Glomerular visceral epithelial cell (primary cell): ENCODE measurements at regions not wholly inside any gene's neighbourhood (a gene's known extent, or its start where the extent isn't known, plus 50 kb on each side); places are given as distances from the start of the nearest gene placed in this dataset.

Experiments used
- DNase-seq: peaks from one replicate; pipeline ENCODE4 v3.0.0-alpha.2; 2016; ENCODE audit errors: extremely low spot score

DNA sequence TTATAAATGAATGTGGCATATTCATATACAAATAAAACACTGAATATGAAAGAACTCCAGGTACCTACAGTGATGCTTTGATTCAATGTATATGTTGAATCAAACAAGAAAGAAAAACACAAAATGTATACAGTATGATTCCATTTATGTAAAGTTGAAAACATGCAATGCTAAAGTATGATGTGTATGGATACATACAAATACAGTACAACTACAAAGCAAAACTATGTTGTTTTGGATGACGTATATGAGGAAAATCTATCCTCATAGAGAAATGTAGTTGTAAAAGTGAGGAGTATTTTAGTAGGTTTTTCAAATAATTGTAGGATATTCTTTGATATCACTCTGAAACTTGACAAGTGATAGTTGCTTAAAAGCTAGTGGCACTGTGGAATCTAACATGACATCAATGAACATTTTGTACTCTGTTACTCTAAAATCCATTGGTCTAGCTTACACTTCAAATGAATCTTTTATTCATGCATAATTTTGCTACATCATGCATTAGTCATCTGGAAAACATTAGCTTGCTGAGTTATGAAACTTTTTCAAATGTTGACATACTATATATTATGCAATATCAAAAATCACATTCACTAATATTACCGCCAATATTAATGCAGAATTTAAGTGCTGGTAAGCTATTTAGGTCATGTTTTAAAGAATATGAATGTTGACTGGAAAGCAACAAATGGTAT, 278.1 kb upstream of the CHRNA7 start:
- DNase-seq, result no peak

DNA sequence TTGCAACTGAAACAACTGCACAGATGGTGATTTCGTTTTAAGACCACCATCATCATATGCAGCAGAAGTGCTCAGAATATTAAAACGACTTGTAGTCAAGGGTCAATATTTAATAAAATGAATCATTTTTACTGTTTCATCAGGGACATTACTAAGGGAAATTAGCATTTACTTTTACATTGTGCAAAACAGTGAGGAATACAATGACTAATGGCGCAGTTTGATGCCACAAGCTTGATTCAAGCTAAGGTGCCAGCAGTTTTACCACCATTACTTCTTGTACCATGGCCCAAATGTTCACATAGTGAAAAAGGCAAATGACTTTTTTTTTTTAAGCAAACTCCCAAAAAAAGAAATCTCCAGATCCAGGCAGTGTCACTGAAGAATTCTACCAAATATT, 277.4 kb upstream of the CHRNA7 start:
- DNase-seq, result no peak

DNA sequence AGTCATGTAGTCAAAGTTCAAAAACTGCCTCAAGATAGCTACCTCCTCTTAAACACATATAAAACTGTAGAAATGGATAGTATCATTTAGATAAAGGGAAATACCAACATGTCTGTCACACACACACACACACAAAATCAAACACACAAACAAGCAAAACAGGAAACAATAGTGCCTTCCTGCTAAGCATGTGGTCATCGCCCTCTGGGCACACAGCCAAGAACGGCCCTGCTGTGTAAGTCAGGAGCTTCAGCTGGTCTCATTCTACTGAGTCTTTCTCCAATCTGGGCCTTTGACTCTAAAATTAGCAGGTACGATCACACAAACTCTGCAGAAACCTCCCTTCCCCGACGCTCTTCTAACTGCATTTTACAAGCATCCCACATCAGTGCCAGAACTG, 272.2 kb upstream of the CHRNA7 start:
- no peak for DNase-seq

DNA sequence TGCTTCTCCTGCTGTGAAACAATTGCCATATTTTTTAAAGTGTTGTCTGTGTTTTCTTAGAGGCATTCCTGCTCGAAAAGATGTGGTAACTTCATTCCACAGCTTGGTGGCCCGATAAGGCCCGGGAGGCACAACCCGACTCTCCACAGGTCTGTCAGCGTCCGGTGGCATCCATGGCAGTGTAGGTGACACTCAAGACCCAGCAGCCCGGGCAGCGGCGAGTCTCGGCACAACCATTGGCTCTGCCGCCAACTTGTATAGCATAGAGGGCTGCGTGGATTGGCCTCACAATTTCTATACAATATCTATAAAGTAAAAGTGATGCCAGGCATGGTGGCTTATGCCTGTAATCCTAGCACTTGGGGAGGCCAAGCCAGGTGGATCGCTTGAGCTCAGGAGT, 262.3 kb upstream of the CHRNA7 start:
- DNase-seq, result no peak

DNA sequence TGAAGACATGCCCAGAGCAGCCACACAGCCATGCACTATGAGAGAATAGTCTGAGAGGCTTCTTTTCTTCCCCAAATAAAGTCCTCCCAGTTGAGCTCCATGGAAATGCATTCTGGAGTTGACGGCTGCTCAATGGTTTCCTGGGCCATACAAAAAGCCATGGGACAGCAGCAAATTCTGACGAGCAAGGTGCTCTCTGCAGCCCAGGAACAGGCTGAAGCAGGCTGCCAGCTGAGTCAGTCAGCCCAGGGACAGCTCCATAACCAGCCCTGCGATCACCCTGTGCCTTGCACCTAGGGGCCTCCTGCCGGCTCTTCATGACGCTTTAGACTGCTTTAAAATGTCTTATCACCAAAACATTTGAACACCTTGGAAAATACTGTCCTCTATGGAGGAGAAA, 256.3 kb upstream of the CHRNA7 start:
- DNase-seq, result no peak

DNA sequence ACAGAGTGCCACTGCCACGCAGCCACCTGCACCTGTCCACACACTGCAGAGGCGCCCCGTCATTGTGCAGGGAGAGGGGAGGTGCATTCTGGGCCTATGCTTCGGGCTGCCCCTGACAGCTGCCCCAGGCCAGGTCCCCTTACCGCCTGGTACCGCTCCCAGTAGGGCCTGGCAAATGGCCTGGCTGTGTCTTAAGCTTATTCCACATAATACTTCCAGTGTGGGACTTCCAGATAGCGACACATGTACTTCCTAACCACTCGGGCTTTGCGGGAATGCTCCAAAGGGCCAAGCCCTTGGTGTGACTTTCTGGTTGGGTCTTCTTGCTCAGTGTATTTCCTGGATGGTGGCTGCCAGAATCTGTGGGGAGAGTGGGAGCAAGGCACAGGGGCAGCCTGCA, 254.3 kb upstream of the CHRNA7 start:
- no peak for DNase-seq

DNA sequence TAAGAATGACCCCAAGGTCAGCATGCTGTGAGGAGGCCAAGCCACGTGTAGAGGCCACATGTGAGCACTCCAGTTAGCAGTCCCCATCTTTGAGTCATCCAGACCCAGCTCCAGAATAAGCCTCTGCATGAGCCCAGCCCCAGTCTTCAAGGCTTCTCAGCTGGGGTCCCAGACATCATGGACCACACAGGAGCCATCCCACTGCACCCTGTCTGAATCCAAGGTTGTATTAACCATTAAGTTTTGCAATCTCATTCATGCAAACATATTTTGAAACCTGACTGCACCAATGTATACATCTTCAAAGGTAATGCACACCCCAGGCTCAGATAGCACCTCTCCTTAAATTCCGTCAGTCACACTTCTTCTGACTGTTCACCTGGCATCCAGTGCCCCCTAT, 249.1 kb upstream of the CHRNA7 start:
- DNase-seq, result no peak

DNA sequence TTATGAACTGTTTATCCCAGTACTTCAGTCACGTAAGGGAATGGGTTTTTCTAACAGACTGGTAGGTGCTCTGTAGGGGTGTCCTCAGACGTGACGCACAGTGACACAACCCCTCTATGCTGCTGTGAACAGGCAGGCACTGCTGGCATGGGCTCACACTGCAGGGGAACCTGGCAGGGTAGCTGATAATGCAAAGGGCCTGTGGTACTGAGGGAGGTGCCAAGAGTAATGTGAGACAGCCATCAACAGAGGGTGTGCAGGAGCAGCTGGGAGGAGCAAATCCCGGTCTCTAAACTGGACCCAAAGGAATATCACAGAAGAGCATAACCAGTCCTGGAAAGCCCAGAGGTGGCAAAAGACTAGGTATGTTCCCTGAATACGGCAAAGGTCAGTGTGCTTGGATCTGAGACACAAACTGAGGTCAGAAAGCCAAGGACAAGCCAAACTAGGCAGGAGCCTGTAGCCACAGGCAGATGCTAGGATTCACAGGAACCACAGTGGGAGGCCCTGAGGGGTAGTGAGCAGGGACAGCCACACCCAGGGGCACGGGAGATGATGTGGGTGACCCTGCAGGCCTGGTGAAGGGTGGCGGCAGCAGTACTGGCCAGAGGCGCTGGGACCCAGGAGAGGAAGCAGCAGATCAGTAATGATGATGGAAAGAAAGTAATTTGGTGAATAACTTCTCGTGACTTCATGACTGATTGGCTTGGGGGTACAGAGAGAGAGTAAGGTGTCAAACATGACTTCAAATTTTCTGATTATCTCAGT, 248.1 kb upstream of the CHRNA7 start:
- no peak for DNase-seq

DNA sequence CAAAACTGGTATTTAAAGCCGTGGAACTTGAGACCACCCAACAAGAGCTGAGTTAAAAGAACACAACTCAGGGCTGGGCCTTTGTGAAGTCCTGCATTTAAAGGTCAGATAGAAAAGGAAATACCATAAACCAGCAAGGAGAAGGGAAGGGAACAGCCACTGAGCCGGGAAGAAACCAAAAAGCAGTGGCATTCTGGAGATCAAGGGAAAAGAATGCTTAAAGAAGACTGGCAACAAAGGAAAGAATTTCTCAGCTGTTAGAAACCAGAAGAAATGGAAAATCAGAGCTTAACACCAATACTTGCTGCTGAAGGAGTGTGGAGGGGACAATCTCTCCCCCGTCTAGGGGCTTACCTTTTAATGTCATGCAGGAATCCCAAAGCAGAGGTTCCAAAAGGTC, 247.4 kb upstream of the CHRNA7 start:
- DNase-seq, result no peak

DNA sequence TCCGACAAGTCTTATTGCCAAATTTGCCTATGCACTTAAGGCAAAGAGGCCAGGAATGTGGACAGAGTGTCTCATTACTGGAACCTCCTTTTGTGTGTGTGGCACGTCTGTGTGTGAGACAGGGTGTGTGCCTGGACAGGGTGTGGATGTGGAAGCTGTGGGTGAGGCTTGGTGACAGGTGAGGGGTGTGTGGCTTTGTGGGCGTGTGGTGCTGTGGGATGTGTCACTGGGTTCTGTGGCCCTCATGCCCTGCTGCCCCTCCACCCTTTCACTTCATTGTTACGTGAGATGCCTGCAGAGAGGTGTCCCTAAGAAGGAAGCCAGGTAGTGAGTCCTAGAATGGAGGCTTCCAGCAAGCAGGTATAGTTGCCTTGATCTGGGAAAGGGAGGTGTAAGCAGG, 244.0 kb upstream of the CHRNA7 start:
- no peak for DNase-seq

DNA sequence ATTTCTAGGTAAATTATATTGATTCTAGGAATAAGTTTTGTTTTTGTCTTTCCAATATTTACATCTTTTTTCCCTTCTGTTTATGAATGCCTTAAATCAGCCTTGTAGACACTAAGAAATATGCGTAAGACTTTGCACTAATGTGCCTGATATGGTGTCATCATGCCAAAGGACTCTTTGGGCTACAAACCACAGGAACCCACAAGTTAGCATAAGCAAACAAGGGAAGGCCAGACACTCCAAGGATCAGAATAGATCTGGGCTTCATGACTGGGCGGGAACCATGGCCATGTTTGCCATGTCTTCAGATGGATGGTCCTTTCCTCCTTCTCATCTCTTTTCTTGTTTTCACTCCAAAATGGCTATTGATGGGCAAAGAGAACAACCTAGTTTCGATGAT, 242.2 kb upstream of the CHRNA7 start:
- no peak for DNase-seq

DNA sequence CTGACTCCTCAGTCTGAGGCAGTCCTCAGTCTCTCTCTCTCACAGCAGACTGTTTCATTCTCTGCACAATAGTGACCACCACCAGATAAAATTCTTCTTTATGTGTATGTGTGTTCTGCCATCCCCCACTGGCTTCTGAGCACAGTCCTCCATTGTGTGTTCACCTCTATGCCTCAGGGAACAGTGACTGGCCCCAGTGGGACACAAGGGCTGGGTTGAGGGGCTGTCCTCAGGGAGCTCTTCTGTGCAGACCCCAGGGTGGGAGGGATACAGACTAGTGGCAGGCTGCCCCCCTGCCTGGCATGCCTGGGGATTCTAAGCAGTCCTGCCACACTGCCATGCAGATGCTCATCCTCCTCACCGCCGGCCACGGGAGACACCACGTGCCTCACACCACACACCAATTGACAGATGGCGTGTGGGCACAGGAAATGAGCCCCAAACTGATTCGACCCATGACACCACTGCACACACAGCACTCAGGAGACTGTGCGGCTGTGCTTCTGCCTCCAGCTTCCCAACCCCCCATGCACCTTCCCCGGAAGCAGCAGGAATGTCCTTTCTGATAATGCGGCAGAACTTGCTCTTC, 237.6 kb upstream of the CHRNA7 start:
- DNase-seq, result no peak

DNA sequence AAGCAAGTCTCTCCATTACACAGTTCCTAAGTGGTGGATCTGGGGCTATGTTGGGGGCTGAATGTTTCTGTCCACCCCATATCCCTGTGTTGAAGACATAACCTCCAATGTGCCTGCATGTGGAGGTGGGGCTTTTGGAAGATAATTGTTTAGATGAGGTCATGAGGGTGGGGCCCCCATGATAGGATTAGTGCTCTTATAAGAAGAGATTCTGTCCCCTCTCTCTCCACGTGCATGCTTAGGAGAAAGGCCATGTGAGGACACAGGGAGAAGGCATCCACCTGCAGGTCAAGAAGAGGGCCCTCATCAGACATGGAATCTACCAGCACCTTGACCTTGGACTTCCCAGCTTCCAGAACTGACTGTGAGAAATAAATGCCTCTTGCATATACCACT, 231.0 kb upstream of the CHRNA7 start:
- DNase-seq, result no peak

DNA sequence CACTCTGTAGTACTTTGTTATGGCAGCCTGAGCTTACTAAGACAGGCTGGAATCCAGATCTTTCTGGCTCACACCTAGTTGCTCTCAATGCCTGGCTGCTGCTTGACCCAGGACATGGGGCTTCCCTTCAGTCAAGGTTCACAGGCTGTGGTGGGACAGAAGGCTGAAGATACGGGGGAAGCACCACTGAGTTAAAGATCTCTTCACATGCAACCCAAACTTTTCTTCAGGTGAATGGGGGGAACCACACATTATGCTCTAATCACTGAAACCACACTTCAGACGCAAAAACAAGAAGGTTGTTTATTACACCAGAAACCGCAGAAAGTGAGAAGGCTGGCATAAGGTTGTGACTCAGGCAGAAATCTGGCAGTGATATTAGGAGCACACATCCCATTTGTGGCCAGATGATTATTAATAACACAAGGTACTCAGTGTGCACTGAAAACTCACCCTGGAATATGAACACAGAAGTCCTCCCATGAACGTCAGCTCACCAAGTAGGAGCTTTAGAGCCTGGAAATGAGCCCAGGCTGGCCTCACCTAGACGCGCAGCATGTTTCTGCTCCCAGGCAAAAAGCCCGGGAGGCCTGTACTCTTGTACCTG, 230.5 kb upstream of the CHRNA7 start:
- DNase-seq, result no peak

DNA sequence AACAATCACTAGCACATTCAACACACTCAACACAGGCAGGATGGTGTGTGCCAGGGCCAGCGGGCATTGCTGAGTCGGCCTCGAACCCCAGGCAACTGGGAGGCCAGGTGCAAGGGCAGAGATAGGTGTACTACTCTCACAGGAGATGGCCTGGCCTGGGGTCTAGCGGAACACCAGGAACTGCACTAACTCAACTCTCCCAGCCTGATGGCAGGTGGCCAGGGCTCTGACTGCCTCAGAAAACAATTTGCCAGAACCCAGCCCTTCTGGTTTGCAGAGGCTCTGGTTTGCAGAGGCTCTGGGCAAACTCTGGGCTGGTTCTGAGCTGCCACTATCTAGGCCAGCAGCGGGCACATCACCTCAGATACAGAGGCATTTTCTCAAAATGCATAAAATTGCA, 229.2 kb upstream of the CHRNA7 start:
- DNase-seq, result no peak

DNA sequence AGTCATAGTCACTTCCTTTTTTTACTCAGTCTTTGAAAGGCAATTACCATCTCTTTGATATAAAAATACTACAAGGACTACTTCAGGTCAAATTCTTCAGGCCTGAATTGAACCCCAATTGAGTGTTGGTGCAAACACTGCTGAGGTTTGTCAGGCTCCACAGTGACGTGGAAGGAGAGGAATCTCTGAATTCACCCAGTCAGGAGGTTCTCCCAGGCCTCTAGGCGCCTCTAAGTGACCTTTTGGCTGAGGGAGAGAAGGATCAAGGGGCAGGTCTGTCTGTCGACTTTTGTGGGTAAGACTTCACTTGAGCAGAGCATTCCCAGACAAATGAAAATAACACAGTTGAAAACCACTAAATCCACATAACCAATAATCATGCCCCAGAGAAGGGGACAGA, 227.6 kb upstream of the CHRNA7 start:
- no peak for DNase-seq

DNA sequence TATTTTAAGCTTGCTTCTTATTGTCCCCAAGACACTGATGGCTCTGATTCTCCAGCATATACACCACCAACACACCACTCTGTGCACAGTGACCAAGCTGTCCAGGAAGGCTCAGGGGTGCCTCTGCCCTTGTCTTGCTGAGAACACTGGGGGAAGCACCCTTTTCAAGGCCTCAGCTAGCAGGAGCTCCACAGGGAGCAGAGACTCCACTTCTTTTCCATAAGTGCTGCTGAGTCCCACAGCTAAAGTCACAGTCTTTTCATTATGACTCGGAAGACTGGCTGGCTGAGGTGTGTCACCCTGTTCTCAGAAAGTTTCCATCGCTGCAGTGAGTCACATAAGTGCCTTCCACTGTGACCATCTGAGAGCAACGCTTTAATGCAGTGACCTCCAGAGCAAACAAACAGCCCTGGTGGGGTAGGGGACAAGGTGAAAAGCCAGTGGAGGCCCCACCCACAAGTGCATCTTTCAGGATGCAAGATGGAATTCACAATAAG, 226.9 kb upstream of the CHRNA7 start:
- no peak for DNase-seq

DNA sequence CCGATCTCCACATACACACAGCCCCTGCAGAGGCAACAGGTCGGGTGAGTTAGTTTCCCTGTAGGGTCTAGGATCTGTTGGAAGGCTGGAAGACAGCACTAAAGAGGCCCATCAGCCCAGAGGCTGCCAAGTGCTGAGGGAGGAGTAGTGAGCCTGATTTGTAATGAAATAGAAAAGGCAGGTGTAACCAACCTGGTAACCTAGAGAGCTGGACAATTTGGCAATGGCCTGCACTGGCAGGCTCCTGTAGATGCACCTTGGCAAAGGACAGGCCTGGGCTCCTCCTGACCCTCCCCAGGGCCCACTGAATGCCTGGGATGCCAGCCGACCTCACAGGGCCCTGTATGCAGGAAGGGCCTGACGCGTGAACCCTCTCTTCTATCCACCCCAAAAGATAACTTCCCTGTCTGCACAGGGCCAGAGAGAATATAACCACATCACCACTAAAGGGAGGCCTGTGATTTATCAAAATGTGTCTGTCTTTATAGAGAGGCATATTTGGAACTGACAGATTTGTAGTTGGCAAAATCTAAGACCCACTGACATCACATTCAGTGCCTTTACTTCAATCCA, 225.1 kb upstream of the CHRNA7 start:
- DNase-seq, result no peak

DNA sequence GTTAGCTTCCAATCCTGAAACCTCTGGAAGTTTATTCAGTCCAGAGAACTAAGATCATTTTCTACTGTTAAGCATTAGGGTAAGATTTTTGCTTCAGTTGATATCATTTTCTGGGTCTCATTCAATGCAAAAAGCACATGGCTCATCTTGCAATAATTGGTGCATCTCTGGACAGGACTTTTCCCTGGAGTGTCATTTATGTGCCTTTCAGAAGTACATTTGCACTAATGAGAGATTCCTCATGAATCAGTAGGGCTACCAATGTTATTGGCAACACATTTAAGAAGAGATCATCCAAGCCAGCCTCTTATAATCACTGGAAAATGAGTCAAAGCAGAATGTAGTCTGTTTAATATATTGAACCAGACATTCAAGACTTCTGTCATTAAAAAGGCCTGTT, 224.2 kb upstream of the CHRNA7 start:
- DNase-seq, result no peak

DNA sequence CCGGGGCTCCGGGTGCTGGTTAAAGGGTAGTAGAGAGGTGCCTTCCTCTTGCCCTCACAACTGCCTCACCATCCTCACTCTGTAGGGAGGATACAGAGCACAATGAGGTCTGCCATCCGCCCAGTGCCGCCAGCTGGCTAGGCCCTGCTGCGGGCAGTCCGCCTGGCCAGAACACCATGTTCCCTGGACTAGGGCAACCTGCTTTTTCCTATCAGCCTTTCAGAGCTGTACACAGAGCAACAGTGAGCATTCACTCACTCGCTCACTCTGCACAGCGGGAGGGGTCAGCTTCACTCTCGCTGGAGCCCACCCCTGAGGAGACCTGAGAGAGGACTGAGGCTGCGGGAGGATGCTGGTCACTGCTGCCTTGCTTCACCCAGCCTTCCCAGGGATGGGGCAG, 218.7 kb upstream of the CHRNA7 start:
- DNase-seq, result no peak

DNA sequence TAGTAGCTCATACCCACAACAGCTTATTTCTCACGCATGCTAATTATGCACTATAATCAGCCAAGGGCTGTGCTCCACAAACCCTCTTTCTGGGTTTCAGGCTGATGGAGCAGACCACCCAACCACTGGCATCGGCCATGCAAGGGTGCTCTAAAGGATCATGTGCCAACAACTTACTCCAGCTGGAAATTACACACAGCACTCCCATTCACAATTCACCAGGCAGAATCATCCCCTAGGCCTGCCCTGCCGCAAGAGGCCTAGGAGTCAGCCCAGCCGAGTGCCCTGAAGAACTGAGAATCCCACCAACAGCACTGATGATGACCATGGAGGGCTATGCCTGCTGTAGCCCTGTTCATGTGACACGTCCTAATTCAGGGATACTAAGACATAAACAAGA, 216.2 kb upstream of the CHRNA7 start:
- DNase-seq, result no peak

DNA sequence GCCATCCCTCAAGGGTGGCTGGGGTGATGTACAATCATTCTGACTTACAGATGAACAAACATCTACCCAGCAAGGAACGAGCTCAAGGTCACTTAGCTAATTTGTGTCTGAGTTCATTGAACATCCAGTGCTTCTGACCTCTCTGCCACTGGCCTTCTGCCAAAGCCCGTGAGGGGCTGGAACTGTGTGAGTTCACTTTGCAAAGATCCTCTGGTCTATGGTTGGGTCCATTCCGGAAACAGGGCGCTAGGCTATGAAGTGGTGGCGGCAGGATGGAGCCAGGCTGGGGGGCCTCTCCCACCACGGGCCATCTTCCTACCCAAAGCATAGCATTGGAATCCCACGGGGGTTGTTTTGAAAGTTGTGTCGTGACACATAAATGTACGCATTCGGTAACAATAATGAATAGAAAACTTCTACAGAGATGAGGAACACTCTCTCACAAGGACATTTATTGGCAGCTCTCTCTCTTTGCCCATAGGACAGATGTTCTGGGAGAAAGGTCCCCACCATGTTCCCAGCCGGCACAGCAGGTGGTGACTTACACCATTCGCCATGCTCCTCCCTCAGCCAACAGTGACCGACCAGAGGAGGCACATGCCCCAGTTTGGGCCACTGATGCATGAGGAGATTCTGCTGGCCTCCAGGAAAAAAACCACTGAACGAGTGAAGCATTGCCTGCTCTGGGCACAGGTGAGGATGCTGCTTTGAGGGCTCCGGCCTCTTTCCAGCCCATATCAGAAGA, 214.7 kb upstream of the CHRNA7 start:
- DNase-seq, result no peak
